ENCODE measurements at regions not wholly inside any gene's neighbourhood (a gene's known extent, or its start where the extent isn't known, plus 50 kb on each side); places are given as distances from the start of the nearest gene placed in this dataset.

GRCh38 chr2:16282511-16282910 lies 342.2 kb downstream of the MYCN start:
- DNase-seq (ENCODE audit: low read depth in 2 of 3, low spot score in 1 of 3) = no peak

DNA sequence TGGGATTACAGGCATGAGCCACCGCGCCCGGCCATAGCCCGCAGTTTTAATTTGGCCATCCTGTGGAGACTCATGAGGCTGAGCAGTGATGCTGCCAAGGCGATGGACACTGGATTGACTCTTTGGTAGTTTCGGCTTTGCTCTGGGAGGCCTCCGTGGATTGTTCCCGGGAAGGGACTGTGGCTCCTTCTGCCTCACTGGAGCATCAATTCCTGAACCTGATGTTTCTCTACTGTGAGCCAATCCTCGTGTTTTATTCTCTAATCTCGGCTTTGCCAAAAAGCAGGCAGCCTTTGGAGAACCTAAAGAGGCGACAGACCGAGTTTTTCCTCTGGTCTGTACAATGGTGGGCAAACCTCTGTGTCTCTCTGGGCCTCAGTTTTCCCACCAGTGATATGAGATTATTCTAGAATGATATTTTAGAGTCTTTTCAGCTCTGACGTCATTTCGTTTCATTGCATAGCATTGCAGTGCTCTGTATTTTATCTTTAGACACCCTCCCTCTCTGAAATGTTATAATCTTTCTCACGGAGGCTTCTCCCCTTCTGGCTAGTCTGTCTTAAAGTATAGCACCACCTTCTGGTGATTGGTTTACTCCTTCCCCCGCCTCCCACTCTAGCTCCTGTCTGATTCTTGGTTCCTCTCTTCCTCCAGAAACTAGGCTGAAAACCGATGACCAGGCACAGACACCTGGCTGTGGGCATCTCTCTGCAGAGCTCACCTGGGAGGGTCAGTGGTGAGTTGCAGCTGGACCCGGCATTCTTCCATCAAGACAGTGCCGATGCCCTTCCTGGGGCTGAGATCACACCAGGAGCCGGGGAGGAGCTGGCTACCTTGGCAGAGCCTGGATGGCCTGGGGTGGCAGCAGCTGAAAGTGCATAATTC lies 341.3 kb downstream of the MYCN start:
- no peak for DNase-seq (ENCODE audit: low read depth in 2 of 3, low spot score in 1 of 3)

GRCh38 chr2:16280081-16280480 lies 339.7 kb downstream of the MYCN start:
- DNase-seq (ENCODE audit: low read depth in 2 of 3, low spot score in 1 of 3) = no peak

DNA sequence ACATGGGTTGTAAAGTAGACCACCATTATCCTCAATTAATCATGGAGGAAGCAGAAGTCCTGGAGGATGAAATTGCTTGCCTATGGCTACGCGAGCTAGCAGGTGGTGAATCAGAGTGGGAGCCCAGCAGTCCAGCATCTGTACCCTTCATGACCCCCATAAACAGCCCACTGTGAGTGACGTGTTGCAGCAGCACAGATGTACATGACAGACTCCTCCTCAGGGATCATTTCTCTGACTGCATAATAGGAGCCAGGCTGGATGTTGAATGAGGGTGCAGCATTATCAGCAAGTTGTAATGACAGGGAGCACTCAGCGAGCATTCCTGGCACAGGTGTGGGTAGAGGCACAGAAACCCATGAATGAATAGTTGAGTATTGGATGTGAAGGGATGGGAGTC lies 339.3 kb downstream of the MYCN start:
- DNase-seq (ENCODE audit: low read depth in 2 of 3, low spot score in 1 of 3) = no peak

DNA sequence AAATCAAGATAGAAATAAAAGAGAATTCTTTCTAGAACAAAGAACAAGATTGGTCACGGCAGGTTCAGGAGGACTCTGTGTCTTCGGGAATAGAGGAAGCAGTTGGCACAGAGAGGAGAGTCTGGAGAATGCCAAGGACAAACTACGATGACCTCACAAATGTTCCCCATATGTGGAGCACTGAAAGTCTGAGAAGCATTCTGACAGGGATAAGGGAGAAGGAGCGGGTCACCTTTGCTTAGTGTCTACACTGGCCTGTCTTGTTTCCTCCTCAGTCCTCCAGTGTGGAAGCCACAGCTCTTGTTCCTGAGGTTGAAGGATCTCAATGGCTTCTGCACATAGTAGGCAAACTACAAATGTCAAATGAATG lies 338.8 kb downstream of the MYCN start:
- no peak for DNase-seq (ENCODE audit: low read depth in 2 of 3, low spot score in 1 of 3)

DNA sequence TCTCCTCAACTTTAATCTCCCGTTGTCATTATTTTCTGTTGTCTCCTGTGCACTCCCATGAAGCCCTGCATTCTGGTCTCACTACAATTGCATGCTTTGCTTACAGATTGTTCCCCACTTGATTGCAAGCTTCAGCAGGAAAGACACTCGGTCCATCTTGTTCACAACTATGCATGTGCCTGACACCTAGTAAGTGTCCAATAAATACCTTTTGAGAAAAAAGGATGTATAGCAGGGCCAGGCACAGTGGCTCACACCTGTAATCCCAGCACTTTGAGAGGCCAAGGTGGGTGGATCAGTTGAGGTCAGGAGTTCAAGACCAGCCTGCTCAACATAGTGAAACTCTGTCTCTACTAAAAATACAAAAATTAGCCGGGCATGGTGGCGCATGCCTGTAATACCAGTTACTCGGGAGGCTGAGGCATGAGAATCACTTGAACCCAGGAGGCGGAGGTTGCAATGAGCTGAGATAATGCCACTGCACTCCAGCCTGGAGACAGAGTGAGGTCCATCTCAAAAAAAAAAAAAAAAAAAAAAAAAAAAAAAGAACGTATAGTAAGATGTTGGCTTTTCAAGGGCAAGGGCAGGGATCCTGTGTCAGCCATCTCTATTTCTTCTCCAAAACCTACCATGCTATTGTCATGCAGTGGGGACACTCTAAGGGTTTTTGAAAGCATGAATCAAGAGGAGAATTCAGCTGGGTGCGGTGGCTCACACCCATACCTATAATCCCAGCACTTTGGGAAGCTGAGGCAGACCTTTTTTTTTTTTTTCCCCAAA lies 338.3 kb downstream of the MYCN start:
- no peak for DNase-seq (ENCODE audit: low read depth in 2 of 3, low spot score in 1 of 3)

GRCh38 chr2:16277117-16277516 lies 336.8 kb downstream of the MYCN start:
- DNase-seq (ENCODE audit: low read depth in 2 of 3, low spot score in 1 of 3) = no peak

- DNase-seq (ENCODE audit: low read depth in 2 of 3, low spot score in 1 of 3) = no peak
These were observed 335.3 kb downstream of the MYCN start for GRCh38 chr2:16275661-16276060.

DNA sequence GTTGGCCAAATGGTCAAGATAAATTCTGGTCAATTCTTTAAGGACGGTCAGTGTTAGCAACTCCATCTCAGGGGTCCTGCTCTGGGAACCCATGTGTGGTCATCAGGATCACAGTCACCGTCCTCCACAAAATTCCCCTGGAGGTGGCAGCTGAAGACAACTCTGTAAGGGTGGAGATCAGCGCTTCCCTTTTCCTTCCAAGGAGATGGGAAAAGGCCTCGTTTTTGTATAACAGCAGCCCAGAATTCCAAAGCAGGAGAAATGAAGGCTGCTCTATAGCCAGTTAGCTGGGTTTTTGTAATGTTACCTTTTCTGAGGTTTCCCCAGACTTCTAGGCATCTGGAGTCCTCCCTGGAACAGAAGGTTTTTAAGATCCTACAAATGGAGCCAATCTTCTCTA lies 334.8 kb downstream of the MYCN start:
- DNase-seq (ENCODE audit: low read depth in 2 of 3, low spot score in 1 of 3) = no peak

DNA sequence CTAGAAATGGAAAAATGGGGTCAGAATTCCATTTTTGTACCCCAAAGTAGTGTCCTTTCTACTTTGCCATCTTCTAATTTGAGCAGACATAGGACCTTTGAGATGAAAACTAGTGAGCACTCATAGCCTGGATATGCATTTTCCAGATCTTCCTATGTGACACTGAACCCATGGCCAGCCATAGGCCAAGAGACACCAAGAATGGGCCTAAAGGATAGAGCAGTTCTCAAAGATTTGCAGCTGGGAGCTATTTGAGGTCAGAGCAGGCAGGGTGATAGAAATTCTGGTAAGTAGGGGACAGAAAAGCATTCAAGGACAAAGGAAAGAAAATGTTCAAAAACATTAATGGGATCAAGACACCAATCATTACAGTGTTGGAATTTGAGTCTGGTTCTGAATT lies 332.8 kb downstream of the MYCN start:
- no peak for DNase-seq (ENCODE audit: low read depth in 2 of 3, low spot score in 1 of 3)

DNA sequence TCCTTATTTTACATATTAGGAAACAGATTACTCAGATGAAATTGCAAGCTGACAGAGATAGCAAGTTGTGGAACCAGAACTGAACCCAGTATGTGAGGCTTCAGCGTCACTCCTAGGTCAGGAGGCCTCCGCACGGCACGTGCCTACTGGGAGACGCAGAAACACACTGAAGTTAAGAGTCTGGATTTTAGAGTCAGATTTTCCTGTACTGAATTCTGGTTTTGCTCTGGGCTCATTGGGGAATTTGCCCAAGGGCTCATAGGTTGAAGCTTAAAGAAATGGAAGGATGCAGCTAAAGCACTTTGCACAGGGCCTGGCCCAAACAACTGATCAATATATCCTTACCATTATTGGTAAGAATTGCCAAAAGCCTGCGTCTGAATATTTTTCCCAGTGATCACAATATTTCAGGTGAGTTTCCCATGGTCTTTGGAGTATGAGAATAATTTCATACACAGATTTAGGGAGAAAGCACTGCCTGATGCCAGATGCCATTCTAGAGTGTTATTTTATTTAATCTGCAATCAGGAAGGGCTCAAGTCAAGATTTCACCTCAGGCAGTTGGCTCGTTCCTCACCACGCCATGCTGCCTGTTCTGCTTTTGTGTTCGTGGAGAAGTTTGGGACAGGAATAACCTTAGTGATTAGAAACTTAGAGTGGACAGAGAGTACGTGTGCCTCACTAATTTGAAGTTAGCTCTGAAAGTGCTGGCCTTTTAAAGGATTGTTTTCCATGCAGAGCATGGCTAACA lies 331.9 kb downstream of the MYCN start:
- DNase-seq (ENCODE audit: low read depth in 2 of 3, low spot score in 1 of 3) = no peak

- DNase-seq (ENCODE audit: low read depth in 2 of 3, low spot score in 1 of 3) = no peak
These were observed 331.0 kb downstream of the MYCN start for GRCh38 chr2:16271231-16271896.

DNA sequence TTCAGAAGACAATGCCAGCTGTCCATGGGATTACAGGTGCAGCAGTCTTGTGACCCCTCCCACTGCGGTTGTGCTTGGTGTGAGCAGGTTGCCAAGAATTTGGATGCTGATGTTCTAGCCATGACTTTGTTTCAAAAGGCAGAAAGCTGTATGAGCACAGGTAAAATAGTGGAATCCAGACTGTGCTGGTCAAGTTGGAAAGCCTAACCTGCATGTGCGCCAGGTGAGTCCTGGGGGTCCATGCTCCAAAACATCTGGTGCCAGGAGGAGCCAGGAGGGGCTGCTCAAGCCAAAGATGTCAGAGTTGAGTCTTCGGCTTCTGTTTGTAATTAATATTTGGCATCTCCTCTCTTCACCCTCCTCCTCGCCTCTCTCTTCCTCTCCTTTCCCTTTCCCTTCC lies 330.1 kb downstream of the MYCN start:
- no peak for DNase-seq (ENCODE audit: low read depth in 2 of 3, low spot score in 1 of 3)

- DNase-seq (ENCODE audit: low read depth in 2 of 3, low spot score in 1 of 3) = no peak
These were observed 328.1 kb downstream of the MYCN start for GRCh38 chr2:16268301-16269000.

- DNase-seq (ENCODE audit: low read depth in 2 of 3, low spot score in 1 of 3) = no peak
These were observed 326.2 kb downstream of the MYCN start for GRCh38 chr2:16266571-16266970.

- DNase-seq (ENCODE audit: low read depth in 2 of 3, low spot score in 1 of 3) = no peak
These were observed 324.7 kb downstream of the MYCN start for GRCh38 chr2:16264931-16265540.

- no peak for DNase-seq (ENCODE audit: low read depth in 2 of 3, low spot score in 1 of 3)
These were observed 324.1 kb downstream of the MYCN start for GRCh38 chr2:16264491-16264890.

DNA sequence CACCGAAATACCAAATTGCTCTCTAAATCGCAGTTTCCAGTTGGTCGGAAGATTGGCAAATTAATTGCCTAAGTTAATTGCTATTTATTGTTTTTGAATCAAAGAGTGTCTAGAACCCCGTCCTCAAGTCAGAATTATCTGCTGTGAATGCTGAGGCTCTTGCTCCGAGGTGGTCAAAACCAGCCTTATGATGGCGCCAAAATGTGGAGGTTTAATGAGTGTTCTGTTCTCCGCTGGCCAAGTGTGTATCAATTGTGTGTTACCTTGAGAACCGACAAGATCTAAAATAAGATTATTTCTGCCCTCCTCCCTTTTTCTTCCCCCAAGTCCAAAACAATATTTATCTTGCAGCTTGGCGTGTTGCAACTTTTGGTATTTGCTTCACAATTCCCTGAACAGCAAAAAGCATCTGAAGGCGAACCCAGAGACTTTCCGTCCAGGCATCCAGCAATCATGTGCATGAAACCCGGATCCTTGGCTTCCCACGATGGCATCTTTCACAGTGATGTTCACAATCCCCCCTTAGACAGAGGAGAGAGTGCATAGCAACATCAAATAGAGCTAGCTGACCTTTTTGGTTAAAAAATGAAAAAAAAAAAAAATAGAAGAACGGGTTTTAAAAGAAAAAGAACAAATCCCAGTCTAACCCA lies 323.0 kb downstream of the MYCN start:
- DNase-seq (ENCODE audit: low read depth in 2 of 3, low spot score in 1 of 3) = no peak

DNA sequence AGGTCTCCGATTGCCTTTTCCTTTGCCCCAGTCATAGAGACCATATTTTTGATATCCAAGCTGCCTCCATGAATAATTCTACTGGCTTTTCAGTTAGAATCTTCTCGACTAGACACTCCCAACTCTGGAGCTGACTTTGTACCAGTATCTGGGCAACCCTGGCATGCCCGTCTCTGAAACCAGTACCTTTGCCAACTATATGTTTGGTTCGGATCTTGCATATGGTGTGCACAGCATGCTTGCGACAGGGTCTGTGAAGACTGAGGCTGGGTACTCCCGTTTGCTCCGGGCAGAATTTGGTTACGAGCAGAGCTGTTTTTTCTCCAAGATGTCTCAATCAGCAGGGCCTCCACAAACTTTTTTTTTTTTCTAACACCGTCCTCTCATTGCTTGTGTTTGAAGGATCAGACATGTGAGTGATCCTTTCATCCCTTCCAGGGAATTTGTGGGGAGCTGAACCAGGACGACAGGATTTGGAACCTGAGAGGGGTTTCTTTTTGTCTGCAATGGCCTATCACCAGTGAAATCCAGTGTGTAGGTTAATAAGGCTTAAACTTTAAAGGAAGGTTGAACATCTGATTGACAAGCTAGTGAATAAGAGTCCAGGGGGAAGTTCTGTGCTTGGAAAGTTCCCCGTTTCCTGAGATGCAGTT lies 322.3 kb downstream of the MYCN start:
- no peak for DNase-seq (ENCODE audit: low read depth in 2 of 3, low spot score in 1 of 3)
